ENCODE measurements at regions not wholly inside any gene's neighbourhood (a gene's known extent, or its start where the extent isn't known, plus 50 kb on each side); places are given as distances from the start of the nearest gene placed in this dataset.
"Not testable (repeated sequence)": the region's sequence is repeated elsewhere in the genome, so short reads cannot be mapped to it uniquely, and the experiment has no call there.

DNA sequence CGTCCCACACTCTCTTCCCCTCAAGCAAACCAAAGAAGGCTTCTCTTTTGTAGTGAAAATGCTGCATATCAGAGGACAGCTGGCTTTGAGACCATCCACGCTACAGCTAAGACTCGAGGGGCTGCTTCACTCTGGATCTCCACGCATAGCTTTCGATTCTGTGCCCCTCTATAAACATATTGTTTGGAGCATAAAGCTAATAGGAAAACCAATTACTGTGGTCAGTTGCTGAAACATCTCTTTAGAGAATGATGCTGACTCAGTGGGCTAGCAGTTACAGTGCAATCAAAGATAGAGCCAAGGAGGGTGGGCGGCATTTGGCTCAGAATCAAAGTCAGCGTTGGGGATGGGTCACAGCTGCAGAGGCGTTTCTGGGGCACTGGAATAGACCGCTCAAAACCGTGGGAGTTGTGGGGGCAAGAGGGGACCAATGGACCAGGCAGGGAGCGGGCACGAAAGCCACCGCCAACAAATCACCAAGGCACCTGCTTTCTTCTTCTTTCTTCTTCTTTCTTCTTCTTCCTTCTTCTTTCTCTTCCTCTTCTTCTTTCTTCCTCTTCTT, 76.7 kb downstream of the RASL11A start:
- no peak for DNase-seq (ENCODE audit: low read depth, low spot score)
- H3K9ac ChIP-seq (ENCODE audit: insufficient read length) = no peak overlapping the region
- H3K9me3 ChIP-seq (ENCODE audit: low read depth, low read length) = no peaks in the 10 kb centered on the region
- no peak overlapping the region for H3K4me3 ChIP-seq
- H3K27ac ChIP-seq = no peak overlapping the region
- TF ChIP-seq POLR2AphosphoS5 (IDR thresholded peaks at IDR 0.05; ENCODE audit: borderline replicate concordance, low read depth, low read length) (no peak), EZH2 (IDR thresholded peaks at IDR 0.05) (no peak), FOXP2 (optimal IDR thresholded peaks at IDR 0.05; ENCODE audit: control extremely low read depth, extremely low read length, insufficient read depth) (no peak)
- H3K36me3 ChIP-seq (ENCODE audit: insufficient read depth, low read length) = no peaks in the 10 kb centered on the region

DNA sequence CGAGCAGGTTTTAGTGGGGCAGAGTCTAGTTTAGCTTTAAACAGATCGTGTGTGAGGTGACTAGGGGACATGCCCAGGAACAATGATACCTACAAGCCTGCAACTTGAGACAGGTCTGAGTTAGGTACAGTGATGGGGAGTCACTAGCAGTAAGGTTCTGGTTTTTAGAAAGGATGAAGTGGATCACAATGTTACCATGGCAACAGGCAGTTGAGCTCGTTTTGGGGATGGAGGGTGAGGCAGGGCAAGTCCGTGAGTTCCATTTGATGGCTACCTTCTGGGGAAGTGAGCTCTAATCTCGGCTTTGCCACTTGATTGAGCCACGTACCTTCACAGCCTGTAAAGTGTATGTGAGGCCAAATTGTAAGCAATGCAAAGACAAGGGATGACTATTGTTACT, 76.0 kb upstream of the GTF3A start:
- DNase-seq (ENCODE audit: low read depth, low spot score) = no peak
- no peak for TF ChIP-seq FOXP2 (optimal IDR thresholded peaks at IDR 0.05; ENCODE audit: control extremely low read depth, extremely low read length, insufficient read depth)
- TF ChIP-seq POLR2AphosphoS5 (IDR thresholded peaks at IDR 0.05; ENCODE audit: borderline replicate concordance, low read depth, low read length) = no peak
- TF ChIP-seq EZH2 (IDR thresholded peaks at IDR 0.05) = no peak
- Histone ChIP-seq H3K9ac (ENCODE audit: insufficient read length) (no peak overlapping the region), H3K36me3 (ENCODE audit: insufficient read depth, low read length) (no peaks in the 10 kb centered on the region), H3K9me3 (ENCODE audit: low read depth, low read length) (no peaks in the 10 kb centered on the region), H3K27ac (no peak overlapping the region), H3K4me3 (no peak overlapping the region)

- Histone ChIP-seq H3K36me3 (ENCODE audit: insufficient read depth, low read length) (no peaks in the 10 kb centered on the region), H3K27ac (no peak overlapping the region), H3K9ac (ENCODE audit: insufficient read length) (no peak overlapping the region), H3K4me3 (no peak overlapping the region), H3K9me3 (ENCODE audit: low read depth, low read length) (no peaks in the 10 kb centered on the region)
- no peak for TF ChIP-seq FOXP2 (optimal IDR thresholded peaks at IDR 0.05; ENCODE audit: control extremely low read depth, extremely low read length, insufficient read depth)
- no peak for TF ChIP-seq EZH2 (IDR thresholded peaks at IDR 0.05)
- no peak for TF ChIP-seq POLR2AphosphoS5 (IDR thresholded peaks at IDR 0.05; ENCODE audit: borderline replicate concordance, low read depth, low read length)
- DNase-seq (ENCODE audit: low read depth, low spot score) = no peak
Measured at GRCh38 chr13:27349458-27349857, 75.0 kb upstream of the GTF3A start.

- H3K9ac ChIP-seq (ENCODE audit: insufficient read length); H3K4me3 ChIP-seq; H3K27ac ChIP-seq; DNase-seq (ENCODE audit: low read depth, low spot score); H3K9me3 ChIP-seq (ENCODE audit: low read depth, low read length); H3K36me3 ChIP-seq (ENCODE audit: insufficient read depth, low read length): not testable (repeated sequence)
Measured at GRCh38 chr13:27350825-27351224, 73.6 kb upstream of the GTF3A start.

DNA sequence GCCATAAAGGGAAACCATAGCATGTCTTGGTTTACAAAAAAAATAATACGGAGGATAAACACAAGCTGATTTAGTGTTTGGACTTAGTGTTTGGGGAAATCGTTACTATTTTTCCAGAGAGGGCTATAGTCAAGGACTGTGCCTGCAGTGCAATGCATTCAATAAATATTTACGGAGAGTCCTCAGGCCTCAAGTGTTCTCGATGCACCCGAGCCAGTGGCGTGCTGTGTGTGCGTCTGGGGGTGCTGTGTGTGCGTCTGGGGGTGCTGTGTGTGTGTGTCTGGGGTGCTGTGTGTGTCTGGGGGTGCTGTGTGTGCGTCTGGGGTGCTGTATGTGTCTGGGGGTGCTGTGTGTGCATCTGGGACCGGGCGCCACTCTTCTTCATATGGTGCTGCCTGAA, 71.7 kb upstream of the GTF3A start:
- no peak overlapping the region for H3K9ac ChIP-seq (ENCODE audit: insufficient read length)
- no peak for DNase-seq (ENCODE audit: low read depth, low spot score)

DNA sequence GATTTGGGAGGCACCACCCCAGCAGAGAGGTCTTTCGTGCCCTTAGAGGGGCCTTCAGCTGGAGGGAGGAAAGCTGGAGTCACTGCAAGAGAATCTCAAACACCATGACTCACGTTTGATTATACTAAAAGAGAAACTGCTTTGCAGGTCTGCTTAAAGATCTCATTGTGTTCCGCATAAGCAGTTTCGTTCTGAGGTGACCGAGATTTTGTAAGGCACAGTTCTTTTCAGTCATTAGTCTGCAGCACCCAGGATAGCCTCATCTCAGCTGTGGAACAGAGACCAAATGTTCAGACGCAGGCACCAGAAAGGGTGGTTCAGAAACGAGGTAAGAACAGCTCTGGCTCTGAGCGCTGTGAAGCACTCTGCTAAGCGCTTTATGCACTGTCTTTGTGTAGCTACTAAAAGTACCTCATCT, 71.2 kb upstream of the GTF3A start:
- Histone ChIP-seq H3K27ac (no peak overlapping the region), H3K9ac (ENCODE audit: insufficient read length) (no peak overlapping the region), H3K9me3 (ENCODE audit: low read depth, low read length) (no peaks in the 10 kb centered on the region), H3K4me3 (no peak overlapping the region), H3K36me3 (ENCODE audit: insufficient read depth, low read length) (no peaks in the 10 kb centered on the region)
- no peak for DNase-seq (ENCODE audit: low read depth, low spot score)
- TF ChIP-seq FOXP2 (optimal IDR thresholded peaks at IDR 0.05; ENCODE audit: control extremely low read depth, extremely low read length, insufficient read depth) (no peak), EZH2 (IDR thresholded peaks at IDR 0.05) (no peak), POLR2AphosphoS5 (IDR thresholded peaks at IDR 0.05; ENCODE audit: borderline replicate concordance, low read depth, low read length) (no peak)

More for the DNA sequence above, 71.7 kb upstream of the GTF3A start:
- no peak for TF ChIP-seq EZH2 (IDR thresholded peaks at IDR 0.05)
- no peak for TF ChIP-seq FOXP2 (optimal IDR thresholded peaks at IDR 0.05; ENCODE audit: control extremely low read depth, extremely low read length, insufficient read depth)
- no peak for TF ChIP-seq POLR2AphosphoS5 (IDR thresholded peaks at IDR 0.05; ENCODE audit: borderline replicate concordance, low read depth, low read length)
- no peak overlapping the region for H3K4me3 ChIP-seq
- no peak overlapping the region for H3K27ac ChIP-seq
- no peaks in the 10 kb centered on the region for H3K36me3 ChIP-seq (ENCODE audit: insufficient read depth, low read length)
- no peaks in the 10 kb centered on the region for H3K9me3 ChIP-seq (ENCODE audit: low read depth, low read length)

GRCh38 chr13:27353708-27354107, 70.7 kb upstream of the GTF3A start:
- no peak overlapping the region for H3K27ac ChIP-seq
- TF ChIP-seq FOXP2 (optimal IDR thresholded peaks at IDR 0.05; ENCODE audit: control extremely low read depth, extremely low read length, insufficient read depth) = no peak
- TF ChIP-seq POLR2AphosphoS5 (IDR thresholded peaks at IDR 0.05; ENCODE audit: borderline replicate concordance, low read depth, low read length) = no peak
- no peak for TF ChIP-seq EZH2 (IDR thresholded peaks at IDR 0.05)
- no peaks in the 10 kb centered on the region for H3K9me3 ChIP-seq (ENCODE audit: low read depth, low read length)
- no peak overlapping the region for H3K4me3 ChIP-seq
- DNase-seq (ENCODE audit: low read depth, low spot score) = no peak
- no peak overlapping the region for H3K9ac ChIP-seq (ENCODE audit: insufficient read length)
- H3K36me3 ChIP-seq (ENCODE audit: insufficient read depth, low read length) = no peaks in the 10 kb centered on the region

- no peak overlapping the region for H3K4me3 ChIP-seq
- no peaks in the 10 kb centered on the region for H3K9me3 ChIP-seq (ENCODE audit: low read depth, low read length)
- H3K9ac ChIP-seq (ENCODE audit: insufficient read length) = no peak overlapping the region
- no peaks in the 10 kb centered on the region for H3K36me3 ChIP-seq (ENCODE audit: insufficient read depth, low read length)
- TF ChIP-seq EZH2 (IDR thresholded peaks at IDR 0.05) = no peak
- no peak for TF ChIP-seq FOXP2 (optimal IDR thresholded peaks at IDR 0.05; ENCODE audit: control extremely low read depth, extremely low read length, insufficient read depth)
- no peak for TF ChIP-seq POLR2AphosphoS5 (IDR thresholded peaks at IDR 0.05; ENCODE audit: borderline replicate concordance, low read depth, low read length)
- H3K27ac ChIP-seq = no peak overlapping the region
- no peak for DNase-seq (ENCODE audit: low read depth, low spot score)
Measured at GRCh38 chr13:27354379-27354778, 70.0 kb upstream of the GTF3A start.

DNA sequence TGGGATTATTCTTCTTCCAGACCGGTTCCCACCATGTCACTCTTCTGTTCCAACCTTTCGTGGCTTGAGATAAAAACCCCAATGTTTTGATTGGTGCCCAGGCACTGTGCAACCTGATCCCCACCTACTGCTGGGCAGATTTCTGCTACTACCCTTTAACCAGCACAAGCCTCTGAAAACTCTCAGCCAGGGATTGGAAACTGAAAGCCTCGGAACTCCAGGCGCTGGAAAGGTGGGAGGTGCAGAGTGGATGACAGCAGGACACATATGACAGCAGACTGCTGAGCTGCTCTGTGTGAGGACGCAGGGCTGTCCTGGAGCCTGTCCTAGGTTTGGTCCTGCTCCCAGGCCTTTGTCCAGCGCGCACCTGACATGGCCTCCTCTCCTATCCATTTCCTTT, 68.5 kb upstream of the GTF3A start:
- H3K9ac ChIP-seq (ENCODE audit: insufficient read length) = no peak overlapping the region
- H3K9me3 ChIP-seq (ENCODE audit: low read depth, low read length) = no peaks in the 10 kb centered on the region
- TF ChIP-seq EZH2 (IDR thresholded peaks at IDR 0.05) (no peak), FOXP2 (optimal IDR thresholded peaks at IDR 0.05; ENCODE audit: control extremely low read depth, extremely low read length, insufficient read depth) (no peak)
- H3K4me3 ChIP-seq = no peak overlapping the region
- H3K27ac ChIP-seq = no peak overlapping the region
- no peak for DNase-seq (ENCODE audit: low read depth, low spot score)
- no peaks in the 10 kb centered on the region for H3K36me3 ChIP-seq (ENCODE audit: insufficient read depth, low read length)
